ENCODE measurements at regions not wholly inside any gene's neighbourhood (a gene's known extent, or its start where the extent isn't known, plus 50 kb on each side); places are given as distances from the start of the nearest gene placed in this dataset.

- no peak for DNase-seq (ENCODE audit: low spot score)
These were observed 393.8 kb downstream of the SNAPC1 start for GRCh38 chr14:62156052-62156451.

DNA sequence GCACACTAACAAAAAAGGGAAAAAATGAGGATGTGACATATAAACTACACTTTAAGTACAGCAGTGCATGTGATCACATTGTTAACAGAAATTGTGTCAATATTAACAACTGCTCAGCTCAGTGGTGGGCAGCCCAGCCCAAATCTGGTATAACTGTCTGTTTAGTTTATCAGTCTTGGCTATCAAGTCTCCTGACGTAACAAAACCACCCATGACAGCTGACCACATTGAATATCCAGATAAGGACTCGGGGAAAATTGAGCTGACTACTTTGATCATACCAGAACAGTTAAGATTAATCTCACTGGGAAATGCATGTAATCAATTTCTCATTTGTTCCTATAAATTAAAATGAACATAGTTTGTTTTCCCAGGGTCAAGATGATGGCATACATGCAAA lies 396.6 kb downstream of the SNAPC1 start:
- DNase-seq (ENCODE audit: low spot score), result no peak

GRCh38 chr14:62159314-62159713 lies 397.1 kb downstream of the SNAPC1 start:
- no peak for DNase-seq (ENCODE audit: low spot score)

DNA sequence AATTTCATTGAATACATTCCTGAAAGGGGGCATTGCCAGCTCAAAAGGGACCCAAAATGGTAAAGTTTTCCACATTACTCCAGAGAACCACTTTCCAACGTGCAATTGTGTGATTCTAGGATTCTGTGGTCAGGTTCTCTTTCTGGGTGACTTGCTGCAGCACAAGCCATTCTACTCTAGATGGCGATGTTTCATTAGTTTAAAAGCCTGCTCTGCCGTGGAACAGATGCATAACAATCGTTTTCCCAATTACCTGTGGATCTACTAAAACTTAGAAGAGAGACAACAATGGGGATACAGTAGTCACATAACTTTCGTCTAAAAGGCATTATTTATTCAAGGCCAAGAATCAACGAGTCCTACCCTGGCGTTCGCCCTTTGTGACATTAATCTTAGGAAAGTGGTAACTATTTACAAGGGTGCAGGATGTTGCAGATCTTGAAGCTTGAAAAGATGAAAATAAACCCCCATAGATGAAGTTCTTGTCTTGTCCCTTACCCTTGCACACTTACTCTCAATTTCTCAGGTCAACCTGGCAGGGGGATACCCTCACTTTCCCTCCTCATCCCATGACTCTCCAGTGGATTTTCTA lies 400.9 kb downstream of the SNAPC1 start:
- peak; percentile 73 for DNase-seq (ENCODE audit: low spot score)

GRCh38 chr14:62168564-62169155 lies 406.4 kb downstream of the SNAPC1 start:
- no peak for DNase-seq (ENCODE audit: low spot score)

GRCh38 chr14:62179367-62180018 lies 417.3 kb downstream of the SNAPC1 start:
- peak; percentile 63 for DNase-seq (ENCODE audit: low spot score)

DNA sequence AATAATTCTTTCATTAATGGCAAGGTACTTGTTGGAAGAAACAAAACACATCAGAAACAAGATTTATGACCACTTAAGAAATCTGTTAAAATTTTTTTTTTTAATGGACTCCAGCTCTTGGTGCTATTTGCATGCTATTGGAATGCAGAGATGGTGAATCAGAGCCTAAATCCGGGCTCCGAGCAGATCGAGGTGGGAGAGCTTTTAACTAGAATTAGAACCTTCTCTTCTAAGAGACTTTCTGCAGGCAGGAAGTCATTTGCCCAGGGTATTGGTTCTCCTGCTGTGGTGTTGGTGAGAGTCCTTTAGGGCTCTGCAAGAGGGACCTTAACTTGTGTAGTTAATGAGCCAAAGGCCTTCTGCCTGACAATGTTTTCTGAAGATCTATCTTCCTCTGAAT lies 419.4 kb downstream of the SNAPC1 start:
- no peak for DNase-seq (ENCODE audit: low spot score)

- DNase-seq (ENCODE audit: low spot score), result no peak
These were observed 422.9 kb downstream of the SNAPC1 start for GRCh38 chr14:62185078-62185477.

DNA sequence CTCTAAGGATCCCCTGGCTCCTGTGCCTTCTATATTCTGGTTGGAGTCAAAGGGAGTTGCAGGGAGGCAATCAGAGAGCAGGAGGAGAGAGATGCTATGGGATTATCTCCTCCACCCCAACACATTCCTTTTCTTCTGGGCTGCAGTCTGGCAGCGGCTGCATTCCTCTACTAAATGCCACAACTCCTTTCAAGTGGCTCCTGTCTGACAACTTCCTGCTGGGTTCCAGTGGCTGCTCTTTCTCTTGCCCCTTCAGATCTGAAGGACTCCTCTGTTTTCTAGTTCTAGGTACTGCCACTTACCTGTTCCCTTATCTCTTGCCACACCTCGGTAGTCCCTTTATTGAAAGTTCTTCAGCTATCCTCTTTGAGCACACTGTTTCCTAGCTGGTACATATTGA lies 425.0 kb downstream of the SNAPC1 start:
- DNase-seq (ENCODE audit: low spot score), result peak; percentile 16

GRCh38 chr14:62189698-62190097 lies 427.5 kb downstream of the SNAPC1 start:
- no peak for DNase-seq (ENCODE audit: low spot score)

GRCh38 chr14:62206456-62206855 lies 444.2 kb downstream of the SNAPC1 start:
- no peak for DNase-seq (ENCODE audit: low spot score)

DNA sequence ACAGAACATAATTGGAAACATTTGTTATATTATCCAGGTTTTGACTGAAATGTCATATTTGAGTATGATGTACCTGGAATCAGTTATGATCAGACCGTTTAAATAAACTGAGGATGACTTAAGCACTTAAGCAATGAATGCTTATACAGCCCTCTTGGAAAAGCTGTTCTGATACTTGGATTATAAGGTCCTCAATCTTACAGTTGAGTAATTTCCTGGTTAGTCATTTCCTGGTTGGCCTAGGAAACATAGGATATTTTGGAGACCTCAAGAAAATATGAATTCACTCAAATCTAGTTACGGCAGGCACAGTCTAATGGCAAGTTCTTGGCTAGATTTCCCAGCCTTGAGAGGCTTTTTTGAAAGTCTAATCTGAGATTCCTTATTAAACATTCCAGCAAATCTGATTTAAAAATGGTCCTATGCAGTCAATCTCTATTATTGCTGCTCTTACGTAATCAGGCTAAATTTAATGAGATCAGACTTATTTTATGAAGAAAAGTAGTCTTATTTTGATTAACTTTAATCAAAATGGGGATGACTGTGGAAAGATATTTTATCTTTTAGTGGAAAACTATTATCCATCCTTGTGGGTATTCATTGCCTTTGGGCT lies 447.2 kb downstream of the SNAPC1 start:
- no peak for DNase-seq (ENCODE audit: low spot score)

DNA sequence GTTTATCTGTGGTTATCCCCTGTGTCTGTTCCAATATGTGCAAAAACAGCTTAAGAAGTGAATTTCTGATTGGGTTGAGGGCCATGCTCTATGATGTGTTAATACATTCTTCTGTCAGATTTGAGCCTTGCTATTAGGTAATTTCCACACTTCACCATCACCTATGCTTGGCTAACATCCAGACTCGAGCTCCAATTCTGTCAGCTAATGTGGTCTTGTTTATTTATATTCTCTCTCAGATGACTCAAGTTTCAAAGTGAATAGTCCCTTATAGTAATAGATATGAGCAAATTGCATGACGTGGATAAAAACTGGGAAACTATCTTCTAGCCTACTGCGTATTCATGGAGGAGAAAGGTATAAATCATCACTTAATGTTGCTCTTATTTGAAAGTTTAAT lies 451.3 kb downstream of the SNAPC1 start:
- DNase-seq (ENCODE audit: low spot score), result no peak

DNA sequence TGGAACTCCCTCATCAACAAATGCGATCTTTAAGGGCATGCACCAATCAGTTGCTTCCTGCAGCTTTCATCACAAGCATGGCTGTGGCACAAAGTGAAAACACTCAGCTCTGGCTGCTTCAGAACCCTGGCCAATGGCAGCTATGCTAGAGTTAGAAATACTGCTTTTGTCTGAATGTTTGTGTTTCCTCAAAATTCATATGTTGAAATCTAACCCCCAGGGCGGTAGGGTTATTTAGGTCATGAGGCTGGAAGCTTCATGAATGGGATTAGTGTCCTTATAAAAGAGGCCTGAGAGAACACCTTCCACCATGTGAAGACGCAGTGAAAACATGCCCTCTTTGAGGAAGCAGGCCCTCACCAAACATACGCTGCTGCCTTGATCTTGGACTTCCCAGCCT lies 453.9 kb downstream of the SNAPC1 start:
- no peak for DNase-seq (ENCODE audit: low spot score)

- DNase-seq (ENCODE audit: low spot score), result no peak
These were observed 472.6 kb downstream of the SNAPC1 start for GRCh38 chr14:62234849-62235248.

GRCh38 chr14:62244221-62244620 lies 482.0 kb downstream of the SNAPC1 start:
- no peak for DNase-seq (ENCODE audit: low spot score)

GRCh38 chr14:62247266-62247665 lies 485.0 kb downstream of the SNAPC1 start:
- no peak for DNase-seq (ENCODE audit: low spot score)

DNA sequence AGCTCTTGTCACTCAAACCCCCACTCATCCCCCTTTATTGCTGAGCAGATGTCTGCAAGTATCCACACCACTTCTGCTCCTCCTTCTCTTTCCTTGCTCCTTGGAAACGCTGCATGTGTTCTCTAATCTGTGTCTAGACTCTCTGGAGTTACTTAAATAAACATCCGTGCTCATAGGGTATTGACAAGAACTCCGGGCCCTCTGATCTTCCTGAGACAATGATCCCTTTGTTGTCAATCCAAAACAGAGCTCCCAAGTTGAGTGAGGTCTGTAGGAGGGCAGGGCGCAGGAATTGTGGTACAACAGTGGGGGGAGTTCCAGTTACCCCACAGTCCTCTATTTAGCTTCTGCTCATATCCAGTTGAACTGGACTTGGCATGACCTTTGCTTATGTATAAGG lies 489.0 kb downstream of the SNAPC1 start:
- DNase-seq (ENCODE audit: low spot score), result no peak

- no peak for DNase-seq (ENCODE audit: low spot score)
These were observed 491.0 kb downstream of the SNAPC1 start for GRCh38 chr14:62253171-62253570.

DNA sequence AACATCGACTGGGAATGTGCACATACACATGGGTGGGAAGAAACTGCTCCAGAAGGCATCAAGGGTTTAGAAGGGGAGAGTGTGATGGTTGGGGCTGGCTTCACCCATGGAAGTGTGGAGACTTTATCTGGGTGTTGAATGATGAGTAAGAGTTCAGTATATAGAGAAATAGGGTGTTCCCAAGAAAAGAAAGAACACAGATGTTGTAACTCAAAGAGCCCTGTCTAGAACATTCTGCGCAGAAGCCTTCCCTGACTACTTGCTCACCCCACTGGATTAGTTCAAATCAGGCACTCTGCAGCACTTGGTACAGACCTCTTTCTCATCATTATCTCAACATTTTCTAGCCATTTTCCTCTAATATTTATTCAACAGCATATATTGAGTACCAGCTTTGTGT lies 491.7 kb downstream of the SNAPC1 start:
- no peak for DNase-seq (ENCODE audit: low spot score)

- DNase-seq (ENCODE audit: low spot score), result no peak
These were observed 507.0 kb downstream of the SNAPC1 start for GRCh38 chr14:62269204-62269603.

DNA sequence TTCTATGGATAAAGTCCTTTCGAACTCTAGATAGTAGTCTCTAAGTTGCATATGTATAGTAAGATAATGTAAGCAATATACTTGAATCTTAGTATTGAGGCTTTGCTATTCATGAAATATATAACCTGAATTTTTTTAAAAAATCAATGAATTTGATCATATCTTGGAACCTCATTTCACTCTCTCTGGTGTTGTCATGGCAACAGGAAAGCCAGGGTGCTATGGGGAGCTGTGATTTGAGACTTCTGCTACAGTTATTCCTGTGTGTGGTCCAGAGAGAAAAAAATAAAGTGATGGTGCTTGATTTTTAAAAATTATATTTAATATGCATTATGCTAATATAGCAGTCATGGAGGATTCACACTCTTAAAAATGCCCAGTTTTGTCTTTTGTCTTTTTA lies 508.0 kb downstream of the SNAPC1 start:
- DNase-seq (ENCODE audit: low spot score), result no peak

- DNase-seq (ENCODE audit: low spot score), result no peak
These were observed 518.1 kb downstream of the SNAPC1 start for GRCh38 chr14:62280366-62280765.
